ENCODE measurements at regions not wholly inside any gene's neighbourhood (a gene's known extent, or its start where the extent isn't known, plus 50 kb on each side); places are given as distances from the start of the nearest gene placed in this dataset.

DNA sequence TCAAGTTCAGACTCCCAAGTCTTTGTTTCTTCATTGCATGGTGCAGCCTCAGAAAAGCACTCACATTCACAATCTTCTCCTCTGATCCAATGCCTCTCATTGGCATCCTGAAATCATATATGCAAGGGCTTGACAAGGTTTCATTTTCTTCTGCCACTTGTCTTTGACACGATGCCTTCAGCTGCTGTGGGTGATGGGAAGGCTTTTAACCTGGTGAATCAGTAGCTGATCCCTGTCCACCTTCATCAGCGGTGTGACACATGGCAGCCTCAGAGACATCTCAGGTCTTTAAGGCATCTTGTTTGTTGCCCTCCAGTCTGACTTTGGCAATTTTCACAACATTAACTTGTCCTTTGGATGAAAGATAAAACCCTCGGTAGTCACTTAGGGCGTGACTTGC lies 147.2 kb downstream of the PRELID2 start:
- TF ChIP-seq FOSB (CRISPR knock-in tag; IDR thresholded peaks at IDR 0.05) (no peak), ZSCAN20 (CRISPR knock-in tag; IDR thresholded peaks at IDR 0.05) (no peak), POLR2A (IDR thresholded peaks at IDR 0.05; ENCODE audit: low read length) (no peak), CEBPB (IDR thresholded peaks at IDR 0.05) (no peak)

Data from A549 (cell line).